ENCODE measurements at regions not wholly inside any gene's neighbourhood (a gene's known extent, or its start where the extent isn't known, plus 50 kb on each side); places are given as distances from the start of the nearest gene placed in this dataset.
"Not testable (repeated sequence)": the region's sequence is repeated elsewhere in the genome, so short reads cannot be mapped to it uniquely, and the experiment has no call there.

DNA sequence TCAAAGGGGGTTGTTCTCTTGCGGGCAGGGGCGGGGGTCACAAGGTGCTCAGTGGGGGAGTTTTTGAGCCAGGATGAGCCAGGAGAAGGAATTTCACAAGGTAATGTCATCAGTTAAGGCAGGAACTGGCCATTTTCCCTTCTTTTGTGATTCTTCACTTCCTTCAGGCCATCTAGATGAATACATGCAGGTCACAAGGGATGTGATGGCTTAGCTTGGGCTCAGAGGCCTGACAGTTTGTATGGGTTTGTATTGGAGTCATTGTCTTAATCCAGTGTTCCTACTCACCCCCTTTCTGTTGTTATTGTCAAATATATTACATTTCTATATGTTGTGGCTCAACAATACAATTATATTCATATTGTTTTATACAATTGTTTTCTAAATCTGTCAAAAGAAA, 238.0 kb downstream of the SUCLG1 start:
- not testable (repeated sequence) for DNase-seq (ENCODE audit: low read depth in 2 of 2)

DNA sequence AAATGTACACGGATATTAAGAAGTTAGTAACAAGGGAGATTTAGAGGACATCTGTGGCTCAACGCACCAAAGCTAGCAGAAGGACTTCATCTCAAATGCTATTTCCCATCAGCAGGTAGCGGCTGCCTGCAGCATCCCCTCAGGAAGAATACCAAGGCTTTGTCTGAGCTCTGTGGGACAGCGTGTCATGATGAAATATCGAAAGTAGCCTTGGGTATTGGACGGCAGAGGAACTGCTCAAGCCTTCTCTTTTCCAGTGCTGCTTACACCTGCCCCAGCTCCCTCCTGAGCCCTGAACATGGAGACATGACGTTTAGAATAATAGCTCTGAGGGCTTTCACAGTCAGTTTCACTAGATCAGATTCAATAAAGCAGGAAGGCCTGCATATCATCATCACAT, 241.6 kb downstream of the SUCLG1 start:
- no peak for DNase-seq (ENCODE audit: low read depth in 2 of 2)

DNA sequence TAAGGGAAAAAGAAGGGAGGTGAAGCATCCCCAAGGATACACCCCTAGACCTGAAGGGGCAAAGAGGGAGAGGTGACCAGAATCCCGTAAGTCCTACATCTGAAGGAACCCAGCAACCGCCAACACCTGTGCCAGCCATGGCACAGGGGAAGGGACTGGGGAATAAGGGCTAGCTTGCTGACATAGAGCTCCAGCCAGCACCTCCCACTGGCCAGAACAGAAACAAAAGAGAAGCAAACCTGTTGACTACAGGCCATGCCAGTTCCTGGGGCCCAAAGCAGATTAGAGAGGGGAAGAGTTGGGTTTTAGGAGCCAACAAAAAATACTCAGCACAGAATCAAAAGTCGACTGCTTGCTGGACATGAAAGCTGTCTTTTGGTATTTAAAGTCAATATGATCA, 244.6 kb downstream of the SUCLG1 start:
- no peak for DNase-seq (ENCODE audit: low read depth in 2 of 2)

DNA sequence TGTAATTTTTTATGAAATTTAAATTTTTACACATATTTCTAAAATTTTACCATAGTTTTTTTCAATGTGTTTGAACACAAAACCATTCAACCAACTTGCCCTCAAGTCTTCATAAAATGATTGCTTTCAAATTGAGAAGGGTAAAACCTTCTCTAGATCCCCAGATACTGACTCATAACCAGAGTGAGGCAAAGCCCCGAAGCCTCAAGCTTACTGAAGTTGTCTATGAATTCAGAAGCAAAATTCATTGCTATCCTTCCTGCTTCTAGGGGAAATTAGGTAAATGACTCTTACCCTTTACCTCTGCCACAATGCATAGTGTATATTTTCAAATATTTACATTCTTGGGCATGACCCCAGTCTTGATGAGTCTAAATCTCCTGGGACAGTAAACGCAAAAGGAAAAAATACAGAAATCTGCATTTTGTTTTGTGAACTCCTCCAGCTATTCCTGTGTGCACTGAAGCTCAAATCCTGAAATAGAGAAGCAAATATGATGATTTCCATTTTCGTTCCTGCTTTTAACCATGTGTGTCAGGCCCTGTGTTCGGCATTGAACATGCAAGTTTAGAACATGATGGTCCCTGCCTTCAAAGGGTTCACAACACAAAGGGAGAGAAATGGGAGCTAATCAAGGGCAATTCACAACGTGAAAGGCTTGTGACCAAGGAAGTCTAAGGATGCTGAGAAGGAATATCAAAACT, 246.3 kb downstream of the SUCLG1 start:
- DNase-seq (ENCODE audit: low read depth in 2 of 2) = no peak

GRCh38 chr2:84209941-84210340, 249.1 kb downstream of the SUCLG1 start:
- no peak for DNase-seq (ENCODE audit: low read depth in 2 of 2)

- DNase-seq (ENCODE audit: low read depth in 2 of 2) = no peak
Measured at GRCh38 chr2:84204995-84205394, 254.1 kb downstream of the SUCLG1 start.

- DNase-seq (ENCODE audit: low read depth in 2 of 2) = no peak
Measured at GRCh38 chr2:84202166-84202565, 256.9 kb downstream of the SUCLG1 start.

GRCh38 chr2:84201158-84201557, 257.9 kb downstream of the SUCLG1 start:
- no peak for DNase-seq (ENCODE audit: low read depth in 2 of 2)

- DNase-seq (ENCODE audit: low read depth in 2 of 2) = no peak
Measured at GRCh38 chr2:84197901-84198300, 261.2 kb downstream of the SUCLG1 start.

DNA sequence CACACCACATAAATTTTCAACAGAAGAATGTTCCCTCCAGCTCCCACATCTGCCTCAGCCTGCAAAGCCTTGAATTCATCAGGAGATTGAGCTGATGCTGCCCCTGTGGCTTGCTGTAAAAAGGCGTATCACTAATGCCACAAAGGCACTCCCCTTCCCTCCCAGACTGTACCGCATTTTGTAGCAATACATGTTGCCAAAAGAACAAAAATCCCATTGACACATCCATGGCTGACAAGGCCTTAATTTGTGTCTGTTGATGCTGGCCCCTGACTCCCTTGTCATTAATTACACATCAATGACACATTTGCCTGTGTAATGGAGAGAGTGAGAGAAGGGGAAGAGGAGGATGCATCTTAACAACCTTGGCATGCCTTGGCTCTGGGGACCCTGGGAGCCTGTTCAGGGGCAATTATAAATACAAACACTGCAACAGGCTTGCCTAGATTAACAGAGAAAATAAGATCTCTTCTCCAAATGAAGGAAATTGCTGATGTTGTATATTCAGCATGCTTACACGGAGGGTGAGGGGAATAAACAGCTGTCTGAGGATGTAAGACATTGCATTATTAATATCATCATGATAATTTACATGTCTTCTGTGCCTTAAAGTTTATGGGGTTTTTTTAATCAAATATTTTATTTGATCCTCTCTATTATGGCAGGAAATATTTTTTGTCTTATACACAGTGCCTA, 264.0 kb downstream of the SUCLG1 start:
- no peak for DNase-seq (ENCODE audit: low read depth in 2 of 2)

DNA sequence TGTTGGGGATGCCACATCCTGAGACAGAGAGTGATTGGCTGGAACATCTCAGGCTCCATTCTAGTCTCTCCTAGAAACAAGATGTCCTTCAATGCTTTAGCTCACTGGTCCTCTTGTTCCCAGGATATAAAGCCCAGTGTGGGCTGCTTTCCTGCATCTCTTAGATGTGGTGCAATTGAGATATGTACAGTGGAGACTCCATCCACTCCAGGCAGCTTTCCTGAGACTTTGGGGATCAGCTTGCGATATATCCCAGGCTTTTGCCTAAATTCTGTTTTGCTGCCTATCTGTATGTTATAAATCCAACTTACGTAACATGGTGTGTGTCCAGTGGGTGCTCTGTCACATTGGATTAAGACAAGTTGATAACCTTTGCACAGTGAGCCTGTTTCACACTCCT, 264.9 kb downstream of the SUCLG1 start:
- DNase-seq (ENCODE audit: low read depth in 2 of 2) = no peak

DNA sequence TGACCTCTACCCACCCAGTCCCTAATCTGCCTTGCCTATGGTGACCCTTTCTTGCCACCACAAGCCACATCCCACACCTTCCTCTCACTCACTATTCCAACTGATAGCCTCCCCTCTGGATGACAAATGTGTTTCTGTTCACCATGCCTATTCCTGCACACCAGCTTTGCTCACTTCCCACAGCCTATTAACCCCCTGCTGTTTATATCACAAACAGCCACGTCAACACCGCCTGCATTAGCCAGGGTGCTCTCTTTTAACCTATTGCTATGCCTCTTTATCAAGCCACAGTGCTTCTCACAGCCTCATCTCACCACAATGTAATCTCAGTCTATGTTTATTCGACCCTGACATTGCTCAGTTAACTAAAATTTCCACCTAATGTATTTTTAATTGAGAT, 271.8 kb downstream of the SUCLG1 start:
- DNase-seq (ENCODE audit: low read depth in 2 of 2) = no peak

GRCh38 chr2:84181927-84182326, 277.2 kb downstream of the SUCLG1 start:
- DNase-seq (ENCODE audit: low read depth in 2 of 2) = no peak

DNA sequence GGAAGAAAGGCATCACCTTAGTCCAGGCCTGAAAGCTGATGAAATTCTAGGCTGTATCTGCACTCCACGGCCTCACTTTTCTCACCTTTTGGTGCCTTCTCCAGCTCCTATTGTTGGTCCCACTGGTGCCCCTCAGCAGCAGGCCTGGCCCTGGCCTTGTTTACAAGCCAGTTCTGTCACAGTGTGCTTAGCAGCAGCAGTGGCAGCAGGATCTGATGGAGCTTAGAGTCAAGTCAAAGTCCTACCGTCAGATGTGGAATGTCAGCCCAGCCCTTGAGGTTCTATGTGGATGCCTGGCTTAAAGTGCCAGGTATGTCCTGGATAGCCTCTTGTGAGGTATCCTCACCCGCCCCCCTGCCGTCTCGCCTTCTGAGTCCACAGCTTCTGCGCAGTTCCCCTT, 281.3 kb downstream of the SUCLG1 start:
- DNase-seq (ENCODE audit: low read depth in 2 of 2) = no peak

- no peak for DNase-seq (ENCODE audit: low read depth in 2 of 2)
Measured at GRCh38 chr2:84175970-84176369, 283.1 kb downstream of the SUCLG1 start.

GRCh38 chr2:84175340-84175739, 283.7 kb downstream of the SUCLG1 start:
- no peak for DNase-seq (ENCODE audit: low read depth in 2 of 2)

GRCh38 chr2:84173041-84173440, 286.0 kb downstream of the SUCLG1 start:
- DNase-seq (ENCODE audit: low read depth in 2 of 2) = no peak

GRCh38 chr2:84170979-84171378, 288.1 kb downstream of the SUCLG1 start:
- no peak for DNase-seq (ENCODE audit: low read depth in 2 of 2)

GRCh38 chr2:84169871-84170270, 289.2 kb downstream of the SUCLG1 start:
- DNase-seq (ENCODE audit: low read depth in 2 of 2) = no peak

DNA sequence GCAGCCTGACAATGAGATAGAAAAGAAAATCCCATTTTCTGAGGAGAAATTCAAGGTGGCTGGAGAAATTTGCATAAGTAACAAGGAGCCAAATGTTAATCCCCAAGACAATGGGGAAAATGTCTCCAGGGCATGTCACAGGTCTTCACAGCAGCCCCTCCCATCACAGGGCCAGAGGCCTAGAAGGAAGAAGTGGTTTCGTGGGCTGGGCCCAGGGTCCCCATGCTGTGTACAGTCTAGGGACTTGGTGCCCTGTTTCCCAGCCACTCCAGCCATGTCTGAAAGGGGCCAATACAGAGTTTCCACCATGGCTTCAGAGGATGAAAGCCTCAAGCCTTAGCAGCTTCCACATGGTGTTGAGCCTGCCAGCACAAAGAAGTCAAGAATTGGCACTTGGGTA, 290.5 kb downstream of the SUCLG1 start:
- not testable (repeated sequence) for DNase-seq (ENCODE audit: low read depth in 2 of 2)

DNA sequence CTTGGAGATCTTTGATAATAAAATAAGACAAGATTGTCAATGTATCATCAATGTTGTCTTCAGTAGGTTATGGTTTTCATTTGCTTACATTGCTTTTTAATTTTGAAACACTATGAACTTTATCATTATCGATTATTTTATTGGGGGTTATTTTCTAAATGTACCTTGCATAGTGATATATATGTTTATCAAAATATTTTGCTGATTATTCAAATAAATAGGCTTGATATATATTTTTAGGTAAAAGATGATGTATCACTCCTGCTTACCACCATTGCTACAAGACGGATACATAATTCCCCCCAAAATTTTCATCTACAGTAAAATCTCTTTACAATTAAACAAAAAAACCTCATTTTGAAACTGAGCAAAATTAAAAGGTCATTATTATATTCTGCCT, 293.8 kb downstream of the SUCLG1 start:
- no peak for DNase-seq (ENCODE audit: low read depth in 2 of 2)

DNA sequence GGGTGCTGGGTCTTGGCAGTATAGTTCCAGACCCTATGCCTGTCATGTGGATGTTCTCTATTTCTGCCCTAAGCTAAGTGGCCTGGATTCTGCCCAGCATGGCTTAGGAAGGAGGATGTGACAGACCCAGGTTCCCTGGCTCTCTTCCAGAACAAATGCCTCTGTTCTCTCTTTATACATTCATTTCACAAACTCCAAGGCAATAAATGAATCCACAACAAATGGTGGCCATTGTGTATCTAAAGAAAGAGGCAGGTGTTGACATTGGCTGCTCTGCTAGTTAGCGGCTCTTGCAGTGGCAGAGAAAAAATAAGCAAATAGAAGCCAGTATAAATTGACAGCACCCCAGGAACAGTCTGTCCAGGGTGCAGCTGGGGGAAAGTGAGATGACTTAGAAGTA, 298.6 kb downstream of the SUCLG1 start:
- no peak for DNase-seq (ENCODE audit: low read depth in 2 of 2)

DNA sequence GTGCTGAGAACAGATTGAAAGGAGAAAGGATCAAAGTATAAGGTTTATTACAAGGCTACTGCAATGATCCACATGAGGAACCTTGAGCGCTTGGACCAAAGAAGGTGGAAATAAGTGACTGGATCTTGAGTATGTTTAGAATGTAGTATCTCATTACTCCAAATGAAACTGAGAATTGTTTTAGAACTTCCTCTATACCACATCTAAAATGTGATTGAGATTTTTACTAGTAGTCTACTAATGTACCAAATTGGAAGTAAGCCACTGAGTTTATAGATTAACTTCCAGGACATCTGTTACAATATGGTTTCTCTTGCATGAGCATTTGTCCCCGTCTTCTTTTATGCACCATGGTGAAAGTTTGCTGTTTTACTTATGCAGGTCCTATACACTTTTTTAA, 300.5 kb downstream of the SUCLG1 start:
- no peak for DNase-seq (ENCODE audit: low read depth in 2 of 2)
